HG03521 (cell line): ENCODE measurements at regions not wholly inside any gene's neighbourhood (a gene's known extent, or its start where the extent isn't known, plus 50 kb on each side); places are given as distances from the start of the nearest gene placed in this dataset.

Experiments used
- ATAC-seq: cut with Tn5 transposase; IDR thresholded peaks from one replicate; pipeline ENCODE4 v1.9.1; 2021; ENCODE audit warnings: mild to moderate bottlenecking, moderate library complexity; ENCODE audit not compliant: unreplicated experiment

- ATAC-seq: no peak
Measured at GRCh38 chr6:9943986-9944385, 470.9 kb downstream of the TFAP2A start.

- no peak for ATAC-seq
Measured at GRCh38 chr6:9943026-9943425, 471.8 kb downstream of the TFAP2A start.

- ATAC-seq: no peak
Measured at GRCh38 chr6:9942131-9942530, 472.7 kb downstream of the TFAP2A start.

- no peak for ATAC-seq
Measured at GRCh38 chr6:9938801-9939200, 476.1 kb downstream of the TFAP2A start.

- ATAC-seq: no peak
Measured at GRCh38 chr6:9937031-9937763, 477.7 kb downstream of the TFAP2A start.

GRCh38 chr6:9936551-9936950, 478.3 kb downstream of the TFAP2A start:
- ATAC-seq: no peak

GRCh38 chr6:9933677-9934076, 481.2 kb downstream of the TFAP2A start:
- ATAC-seq: no peak

- no peak for ATAC-seq
Measured at GRCh38 chr6:9927275-9927674, 487.6 kb downstream of the TFAP2A start.

- no peak for ATAC-seq
Measured at GRCh38 chr6:9924971-9925370, 489.9 kb downstream of the TFAP2A start.

- ATAC-seq: no peak
Measured at GRCh38 chr6:9921366-9921765, 493.5 kb downstream of the TFAP2A start.

- ATAC-seq: no peak
Measured at GRCh38 chr6:9914951-9915350, 499.9 kb downstream of the TFAP2A start.

GRCh38 chr6:9901376-9901775, 513.5 kb downstream of the TFAP2A start:
- no peak for ATAC-seq

GRCh38 chr6:9896806-9897205, 518.1 kb downstream of the TFAP2A start:
- ATAC-seq: no peak

GRCh38 chr6:9890893-9891292, 524.0 kb downstream of the TFAP2A start:
- ATAC-seq: no peak

- no peak for ATAC-seq
Measured at GRCh38 chr6:9890469-9890868, 524.4 kb downstream of the TFAP2A start.

GRCh38 chr6:9878535-9878934, 536.3 kb downstream of the TFAP2A start:
- no peak for ATAC-seq

- ATAC-seq: no peak
Measured at GRCh38 chr6:9875605-9876353, 539.1 kb downstream of the TFAP2A start.

- ATAC-seq: no peak
Measured at GRCh38 chr6:9862603-9863167, 552.2 kb downstream of the TFAP2A start.

- no peak for ATAC-seq
Measured at GRCh38 chr6:9851541-9852380, 563.1 kb downstream of the TFAP2A start.

- ATAC-seq: no peak
Measured at GRCh38 chr6:9851006-9851405, 563.9 kb downstream of the TFAP2A start.

GRCh38 chr6:9848094-9848493, 566.8 kb downstream of the TFAP2A start:
- ATAC-seq: no peak
